HG03064 (cell line): ENCODE measurements at regions not wholly inside any gene's neighbourhood (a gene's known extent, or its start where the extent isn't known, plus 50 kb on each side); places are given as distances from the start of the nearest gene placed in this dataset.

Source experiments
- ATAC-seq: cut with Tn5 transposase; IDR thresholded peaks from one replicate; pipeline ENCODE4 v1.9.1; 2021; ENCODE audit warnings: low read depth; ENCODE audit not compliant: unreplicated experiment

- ATAC-seq: no peak
Measured at GRCh38 chr5:72030237-72030636, 77.0 kb upstream of the MAP1B start.

GRCh38 chr5:72032788-72033187, 74.5 kb upstream of the MAP1B start:
- ATAC-seq: no peak

GRCh38 chr5:72034770-72035169, 72.5 kb upstream of the MAP1B start:
- no peak for ATAC-seq

GRCh38 chr5:72035831-72036230, 71.4 kb upstream of the MAP1B start:
- ATAC-seq: no peak

- no peak for ATAC-seq
Measured at GRCh38 chr5:72036951-72037350, 70.3 kb upstream of the MAP1B start.

GRCh38 chr5:72040513-72040912, 66.8 kb upstream of the MAP1B start:
- ATAC-seq: no peak

GRCh38 chr5:72041654-72042053, 65.6 kb upstream of the MAP1B start:
- no peak for ATAC-seq

GRCh38 chr5:72042097-72042496, 65.2 kb upstream of the MAP1B start:
- no peak for ATAC-seq

- no peak for ATAC-seq
Measured at GRCh38 chr5:72045692-72046091, 61.6 kb upstream of the MAP1B start.

GRCh38 chr5:72046106-72046505, 61.2 kb upstream of the MAP1B start:
- ATAC-seq: no peak

GRCh38 chr5:72055636-72056035, 51.6 kb upstream of the MAP1B start:
- no peak for ATAC-seq
